ENCODE measurements at regions not wholly inside any gene's neighbourhood (a gene's known extent, or its start where the extent isn't known, plus 50 kb on each side); places are given as distances from the start of the nearest gene placed in this dataset.

- Mint-ChIP-seq H3K9me3 (no peaks in the 10 kb centered on the region), H3K4me3 (no peak overlapping the region), H3K27ac (no peak overlapping the region), H3K4me1 (no peaks in the 10 kb centered on the region), H3K36me3 (ENCODE audit: low read depth) (no peaks in the 10 kb centered on the region), H3K27me3 (ENCODE audit: insufficient read depth) (peaks cover 35% of the 10 kb centered on the region)
- Histone ChIP-seq H3K9me3 (ENCODE audit: control insufficient read depth, low read length) (no peaks in the 10 kb centered on the region), H3K9ac (ENCODE audit: extremely low read depth, low read length, poor library complexity, severe bottlenecking) (no peak overlapping the region), H3K4me1 (ENCODE audit: control insufficient read depth, insufficient read depth, low read length) (no peaks in the 10 kb centered on the region), H3K27ac (ENCODE audit: low read depth, low read length) (no peak overlapping the region), H3K4me3 (ENCODE audit: low read length) (no peak overlapping the region), H3K27me3 (ENCODE audit: control insufficient read depth, insufficient read depth, low read length, poor library complexity, severe bottlenecking) (peaks cover 31% of the 10 kb centered on the region), H3K36me3 (ENCODE audit: control insufficient read depth, insufficient read depth, low read length) (no peaks in the 10 kb centered on the region)
- no peak for DNase-seq
- 92 to 93% methylated on average over 4 of the region's 4 CpGs for WGBS, 2 experiments (ENCODE audit: insufficient coverage in 1 of 2, insufficient read length in 1 of 2)
- no peak for TF ChIP-seq CTCF (conservative IDR thresholded peaks at IDR 0.05)
Observed at GRCh38 chr3:134718726-134719125, 67.9 kb upstream of the KY start.

GRCh38 chr3:134721214-134721613 is 70.4 kb upstream of the KY start:
- 71% methylated on average over 1 of the region's 1 CpG; no CpG with 5 or more reads in 1 of the 2 experiments for WGBS, 2 experiments (ENCODE audit: insufficient coverage in 1 of 2, insufficient read length in 1 of 2)
- H3K27me3 Mint-ChIP-seq (ENCODE audit: insufficient read depth) = peaks cover 32% of the 10 kb centered on the region
- Histone ChIP-seq H3K9ac (ENCODE audit: extremely low read depth, low read length, poor library complexity, severe bottlenecking) (no peak overlapping the region), H3K9me3 (ENCODE audit: control insufficient read depth, low read length) (no peaks in the 10 kb centered on the region), H3K36me3 (ENCODE audit: control insufficient read depth, insufficient read depth, low read length) (no peaks in the 10 kb centered on the region), H3K27me3 (ENCODE audit: control insufficient read depth, insufficient read depth, low read length, poor library complexity, severe bottlenecking) (peaks cover 31% of the 10 kb centered on the region), H3K4me3 (ENCODE audit: low read length) (no peak overlapping the region), H3K4me1 (ENCODE audit: control insufficient read depth, insufficient read depth, low read length) (no peaks in the 10 kb centered on the region), H3K27ac (ENCODE audit: low read depth, low read length) (no peak overlapping the region)
- H3K9me3 Mint-ChIP-seq = no peaks in the 10 kb centered on the region
- no peaks in the 10 kb centered on the region for H3K4me1 Mint-ChIP-seq
- no peak overlapping the region for H3K4me3 Mint-ChIP-seq
- H3K27ac Mint-ChIP-seq = no peak overlapping the region
- TF ChIP-seq CTCF (conservative IDR thresholded peaks at IDR 0.05) = no peak
- H3K36me3 Mint-ChIP-seq (ENCODE audit: low read depth) = no peaks in the 10 kb centered on the region
- DNase-seq = no peak

GRCh38 chr3:134722969-134723368 is 72.1 kb upstream of the EPHB1 start:
- no peaks in the 10 kb centered on the region for H3K36me3 ChIP-seq (ENCODE audit: control insufficient read depth, insufficient read depth, low read length)
- no peak overlapping the region for H3K4me3 ChIP-seq (ENCODE audit: low read length)
- Mint-ChIP-seq H3K4me3 (no peak overlapping the region), H3K27ac (no peak overlapping the region), H3K27me3 (ENCODE audit: insufficient read depth) (peaks cover 25% of the 10 kb centered on the region), H3K4me1 (no peaks in the 10 kb centered on the region), H3K9me3 (no peaks in the 10 kb centered on the region), H3K36me3 (ENCODE audit: low read depth) (no peaks in the 10 kb centered on the region)
- H3K4me1 ChIP-seq (ENCODE audit: control insufficient read depth, insufficient read depth, low read length) = no peaks in the 10 kb centered on the region
- TF ChIP-seq CTCF (conservative IDR thresholded peaks at IDR 0.05) = no peak
- WGBS, 2 experiments (ENCODE audit: insufficient coverage in 1 of 2, insufficient read length in 1 of 2) = 94 to 100% methylated on average over 2 of the region's 2 CpGs
- H3K27ac ChIP-seq (ENCODE audit: low read depth, low read length) = no peak overlapping the region
- H3K27me3 ChIP-seq (ENCODE audit: control insufficient read depth, insufficient read depth, low read length, poor library complexity, severe bottlenecking) = peaks cover 24% of the 10 kb centered on the region
- no peak for DNase-seq
- H3K9me3 ChIP-seq (ENCODE audit: control insufficient read depth, low read length) = no peaks in the 10 kb centered on the region
- H3K9ac ChIP-seq (ENCODE audit: extremely low read depth, low read length, poor library complexity, severe bottlenecking) = no peak overlapping the region
